Upper lobe of left lung (tissue), 4 donors: ENCODE measurements at regions not wholly inside any gene's neighbourhood (a gene's known extent, or its start where the extent isn't known, plus 50 kb on each side); places are given as distances from the start of the nearest gene placed in this dataset.
"Not testable (repeated sequence)": the region's sequence is repeated elsewhere in the genome, so short reads cannot be mapped to it uniquely, and the experiment has no call there.

Experiments used
- POLR2A ChIP-seq, 4 donors: fragments of 450-650 bp; IDR thresholded peaks; one replicate each; pipeline ENCODE4 v1.5.1; 2016 to 2017; ENCODE audit warnings: antibody characterized with exemption in 4 of 4, mild to moderate bottlenecking in 2 of 4
- TF ChIP-seq, protein P1 (sequence below), 6 experiments: fragments of 450-650 bp in 4 of 6; fragments of 200-600 bp in 2 of 6; sonication (generic) in 2 of 6; IDR thresholded peaks; one replicate each; pipeline ENCODE4 v1.5.1; 2016 to 2019; ENCODE audit warnings: antibody characterized with exemption in 6 of 6

DNA sequence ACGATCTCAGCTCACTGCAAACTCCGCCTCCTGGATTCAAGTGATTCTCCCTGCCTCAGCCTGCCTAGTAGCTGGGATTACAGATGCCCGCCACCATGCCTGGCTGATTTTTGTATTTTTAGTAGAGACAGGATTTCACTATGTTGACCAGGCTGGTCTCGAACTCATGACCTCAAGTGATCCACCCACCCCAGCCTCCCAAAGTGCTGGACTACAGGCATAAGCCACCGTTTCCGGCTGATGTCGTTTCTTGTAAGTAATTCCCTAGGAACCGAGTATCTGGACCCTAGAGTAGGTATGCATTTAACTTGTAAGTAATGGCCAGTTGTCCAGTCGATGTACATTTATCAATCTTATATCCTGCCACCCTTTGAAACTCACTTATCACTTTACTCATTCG, 491.2 kb downstream of the BRD1 start:
- not testable (repeated sequence) for TF ChIP-seq POLR2A (IDR thresholded peaks at IDR 0.05)
- TF ChIP-seq, protein P1, sequence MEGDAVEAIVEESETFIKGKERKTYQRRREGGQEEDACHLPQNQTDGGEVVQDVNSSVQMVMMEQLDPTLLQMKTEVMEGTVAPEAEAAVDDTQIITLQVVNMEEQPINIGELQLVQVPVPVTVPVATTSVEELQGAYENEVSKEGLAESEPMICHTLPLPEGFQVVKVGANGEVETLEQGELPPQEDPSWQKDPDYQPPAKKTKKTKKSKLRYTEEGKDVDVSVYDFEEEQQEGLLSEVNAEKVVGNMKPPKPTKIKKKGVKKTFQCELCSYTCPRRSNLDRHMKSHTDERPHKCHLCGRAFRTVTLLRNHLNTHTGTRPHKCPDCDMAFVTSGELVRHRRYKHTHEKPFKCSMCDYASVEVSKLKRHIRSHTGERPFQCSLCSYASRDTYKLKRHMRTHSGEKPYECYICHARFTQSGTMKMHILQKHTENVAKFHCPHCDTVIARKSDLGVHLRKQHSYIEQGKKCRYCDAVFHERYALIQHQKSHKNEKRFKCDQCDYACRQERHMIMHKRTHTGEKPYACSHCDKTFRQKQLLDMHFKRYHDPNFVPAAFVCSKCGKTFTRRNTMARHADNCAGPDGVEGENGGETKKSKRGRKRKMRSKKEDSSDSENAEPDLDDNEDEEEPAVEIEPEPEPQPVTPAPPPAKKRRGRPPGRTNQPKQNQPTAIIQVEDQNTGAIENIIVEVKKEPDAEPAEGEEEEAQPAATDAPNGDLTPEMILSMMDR (IDR thresholded peaks at IDR 0.05) = not testable (repeated sequence)
